ENCODE measurements at regions not wholly inside any gene's neighbourhood (a gene's known extent, or its start where the extent isn't known, plus 50 kb on each side); places are given as distances from the start of the nearest gene placed in this dataset.

DNA sequence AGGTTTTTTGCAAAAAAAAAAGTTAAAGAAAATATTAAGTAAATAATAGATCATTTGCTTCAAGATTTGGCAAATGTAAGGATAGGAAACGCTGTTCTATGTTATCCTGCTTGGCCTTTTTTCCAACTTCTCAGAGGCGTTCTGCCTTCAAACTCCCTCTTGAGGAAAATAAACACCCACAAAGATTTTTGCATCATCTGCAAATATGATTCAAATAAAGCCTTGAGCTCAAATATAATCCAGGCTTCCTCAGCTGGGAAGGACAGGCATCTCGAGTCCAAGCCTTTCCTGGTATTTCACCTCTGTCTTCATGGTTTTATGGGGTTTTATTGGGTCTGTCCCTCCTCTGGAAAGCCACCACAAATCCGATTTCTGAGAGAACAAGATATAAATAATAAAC, 67.7 kb upstream of the PTPN1 start:
- ATAC-seq, result no peak
- Histone ChIP-seq H3K4me1 (replicated peaks in 1 of 2; ENCODE audit: control insufficient read depth in 2 of 2, insufficient read depth in 2 of 2, low read length in 2 of 2) (peaks cover 25 to 26% of the 10 kb centered on the region in 2 experiments), H3K4me2 (ENCODE audit: insufficient read depth, low read length) (no peak overlapping the region), H3K27me3 (ENCODE audit: control insufficient read depth in 2 of 2, insufficient read depth in 2 of 2, low read length in 2 of 2) (no peaks in the 10 kb centered on the region), H4K20me1 (replicated peaks; ENCODE audit: control insufficient read depth, insufficient read depth, low read length) (no peaks in the 10 kb centered on the region), H3K9ac (ENCODE audit: insufficient read depth in 1 of 2, low read depth in 2 of 2, low read length in 2 of 2) (no peak overlapping the region), H2AFZ (ENCODE audit: low read depth, low read length) (peak overlapping the region; percentile 3), H3K9me1 (ENCODE audit: control insufficient read depth, insufficient read depth, low read length) (no peaks in the 10 kb centered on the region), H3K9me3 (replicated peaks; ENCODE audit: control insufficient read depth, insufficient read depth, low read depth, low read length) (no peaks in the 10 kb centered on the region), H3K4me3 (no peak overlapping the region), H3K36me3 (ENCODE audit: control insufficient read depth, insufficient read depth, low read length) (no peaks in the 10 kb centered on the region), H3K27ac (ENCODE audit: extremely low read depth, low read depth, low read length) (no peak overlapping the region), H3K79me2 (ENCODE audit: control insufficient read depth, insufficient read depth, low read length) (no peaks in the 10 kb centered on the region)
- ChIA-PET POLR2A (interaction anchor here (0.5 to 0.6 kb wide), 2 partner anchors 362 to 372 kb away, joined by 3 read pairs; no protein-coding TSS in a partner anchor), CTCF (ENCODE audit: low intra/inter-chr PET ratio) (interaction anchor here (0.7 kb wide), 1 partner anchor 256 kb away, joined by 3 read pairs; no protein-coding TSS in a partner anchor)
- TF ChIP-seq NONO (IDR thresholded peaks at IDR 0.05; ENCODE audit: low read depth in 2 of 2, low read length in 1 of 2), result no peak
- TF ChIP-seq HCFC1 (IDR thresholded peaks at IDR 0.05; ENCODE audit: low read depth, low read length), result no peak
- TF ChIP-seq BRD9 (IDR thresholded peaks at IDR 0.05; ENCODE audit: low read depth, partially characterized antibody), result no peak
- no peak for TF ChIP-seq TAF1 (IDR thresholded peaks at IDR 0.05; ENCODE audit: control insufficient read depth, extremely low read depth, insufficient read depth, low read length, severe bottlenecking)
- TF ChIP-seq ZNF316 (IDR thresholded peaks at IDR 0.05), result peak; percentile 40; the same call in 1 of the 2 replicates
- TF ChIP-seq C11orf30 (IDR thresholded peaks at IDR 0.05; ENCODE audit: low read depth), result 0 out of 2 replicates have a peak, but pooled peaks have one; percentile 21
- no peak for TF ChIP-seq ZNF197 (CRISPR knock-in tag; IDR thresholded peaks at IDR 0.05; ENCODE audit: low read depth)
- no peak for FAIRE-seq
- in situ Hi-C loops (cut with MboI), result no loop called here
- BruUV-seq (replicated peaks), result no TSS peak
- intact Hi-C loops (cut with micrococcal nuclease), result no loop called here
- 59% methylated on average over 4 of the region's 4 CpGs for WGBS (ENCODE audit: insufficient coverage, low coverage, missing lambda C conversion rate)
- no peak for DNase-seq (ENCODE audit: extremely low read depth in 1 of 4, low spot score in 3 of 4)

Data from K562 (cell line).